GM21367 (cell line): ENCODE measurements at regions not wholly inside any gene's neighbourhood (a gene's known extent, or its start where the extent isn't known, plus 50 kb on each side); places are given as distances from the start of the nearest gene placed in this dataset.
"Not testable (repeated sequence)": the region's sequence is repeated elsewhere in the genome, so short reads cannot be mapped to it uniquely, and the experiment has no call there.

ENCODE experiments used
- ATAC-seq: cut with Tn5 transposase; IDR thresholded peaks from one replicate; pipeline ENCODE4 v1.9.1; 2021; ENCODE audit not compliant: unreplicated experiment

GRCh38 chr10:63675171-63675570 lies 154.0 kb downstream of the REEP3 start:
- no peak for ATAC-seq

- ATAC-seq = no peak
Measured at GRCh38 chr10:63677001-63677400, 155.8 kb downstream of the REEP3 start.

GRCh38 chr10:63680545-63680944 lies 159.3 kb downstream of the REEP3 start:
- not testable (repeated sequence) for ATAC-seq

- ATAC-seq = no peak
Measured at GRCh38 chr10:63681993-63682697, 160.9 kb downstream of the REEP3 start.

- not testable (repeated sequence) for ATAC-seq
Measured at GRCh38 chr10:63682698-63683052, 161.5 kb downstream of the REEP3 start.

GRCh38 chr10:63683223-63683622 lies 162.0 kb downstream of the REEP3 start:
- no peak for ATAC-seq

GRCh38 chr10:63683686-63684085 lies 162.5 kb downstream of the REEP3 start:
- ATAC-seq = no peak

- no peak for ATAC-seq
Measured at GRCh38 chr10:63684257-63684936, 163.2 kb downstream of the REEP3 start.

- no peak for ATAC-seq
Measured at GRCh38 chr10:63689768-63690167, 168.6 kb downstream of the REEP3 start.

GRCh38 chr10:63692220-63692896 lies 171.2 kb downstream of the REEP3 start:
- ATAC-seq = no peak

- not testable (repeated sequence) for ATAC-seq
Measured at GRCh38 chr10:63693021-63693420, 171.8 kb downstream of the REEP3 start.

GRCh38 chr10:63696205-63696604 lies 175.0 kb downstream of the REEP3 start:
- ATAC-seq = no peak

- ATAC-seq = peak; percentile 63
Measured at GRCh38 chr10:63697956-63698786, 177.0 kb downstream of the REEP3 start.

GRCh38 chr10:63698787-63699150 lies 177.6 kb downstream of the REEP3 start:
- ATAC-seq = no peak

- ATAC-seq = no peak
Measured at GRCh38 chr10:63699785-63700613, 178.8 kb downstream of the REEP3 start.

- no peak for ATAC-seq
Measured at GRCh38 chr10:63700631-63701156, 179.5 kb downstream of the REEP3 start.

GRCh38 chr10:63702092-63702491 lies 180.9 kb downstream of the REEP3 start:
- no peak for ATAC-seq

GRCh38 chr10:63703113-63703670 lies 182.0 kb downstream of the REEP3 start:
- peak; percentile 47 for ATAC-seq

GRCh38 chr10:63703740-63704345 lies 182.6 kb downstream of the REEP3 start:
- no peak for ATAC-seq
